AG04449 (cell line): ENCODE measurements at regions not wholly inside any gene's neighbourhood (a gene's known extent, or its start where the extent isn't known, plus 50 kb on each side); places are given as distances from the start of the nearest gene placed in this dataset.

ENCODE experiments used
- CTCF ChIA-PET: fragments of 350-600 bp; formaldehyde crosslinking; extraction: SDS; loops from one replicate; lab custom pipeline; 2021; ENCODE audit warnings: antibody characterized with exemption; lab: Yijun Ruan, JAX
- POLR2A ChIA-PET: fragments of 400-600, 350-600 bp; formaldehyde crosslinking; extraction: SDS; loops from one replicate; lab custom pipeline; 2020; ENCODE audit warnings: antibody characterized with exemption, inconsistent platforms; lab: Yijun Ruan, JAX
- DNase-seq: peaks from one replicate; pipeline ENCODE4 v3.0.0-alpha.2; 2010; ENCODE audit warnings: low read depth, low spot score
- H3K4me3 ChIP-seq: 2 replicates; pipeline ENCODE4 v1.5.1; 2011; ENCODE audit warnings: low read depth, mild to moderate bottlenecking, control low read depth, low read length
- CTCF ChIP-seq: IDR thresholded peaks from one replicate; pipeline ENCODE4 v1.5.1; 2011; ENCODE audit warnings: mild to moderate bottlenecking, moderate library complexity, low read length, control low read depth, inconsistent platforms; ENCODE audit not compliant: insufficient read depth; ENCODE audit errors: missing control alignments

- H3K4me3 ChIP-seq: no peak overlapping the region
- CTCF ChIA-PET: no interaction called here
- no peak for DNase-seq
- POLR2A ChIA-PET: no interaction called here
- TF ChIP-seq CTCF: no peak
Measured at GRCh38 chr2:236895497-236895896, 190.2 kb upstream of the COPS8 start.

- H3K4me3 ChIP-seq: no peak overlapping the region
- POLR2A ChIA-PET: no interaction called here
- no peak for DNase-seq
- TF ChIP-seq CTCF: no peak
- CTCF ChIA-PET: no interaction called here
Measured at GRCh38 chr2:236896688-236897087, 189.0 kb upstream of the COPS8 start.

- no peak for TF ChIP-seq CTCF
- POLR2A ChIA-PET: no interaction called here
- CTCF ChIA-PET: no interaction called here
- DNase-seq: no peak
- H3K4me3 ChIP-seq: no peak overlapping the region
Measured at GRCh38 chr2:236899146-236899545, 186.5 kb upstream of the COPS8 start.

- no peak for TF ChIP-seq CTCF
- no peak for DNase-seq
- ChIA-PET CTCF (interaction anchor here (1.0 to 1.3 kb wide), 2 partner anchors 11 to 388 kb away, joined by 3 read pairs; no protein-coding TSS in a partner anchor), POLR2A (no interaction called here)
- H3K4me3 ChIP-seq: no peak overlapping the region
Measured at GRCh38 chr2:236899950-236900640, 185.6 kb upstream of the COPS8 start.

GRCh38 chr2:236901956-236902355 lies 183.7 kb upstream of the COPS8 start:
- H3K4me3 ChIP-seq: no peak overlapping the region
- POLR2A ChIA-PET: no interaction called here
- no peak for DNase-seq
- CTCF ChIA-PET: no interaction called here
- no peak for TF ChIP-seq CTCF

- DNase-seq: no peak
- ChIA-PET POLR2A (no interaction called here), CTCF (no interaction called here)
- no peak overlapping the region for H3K4me3 ChIP-seq
- TF ChIP-seq CTCF: no peak
Measured at GRCh38 chr2:236903978-236904377, 181.7 kb upstream of the COPS8 start.
